Osteocyte (in vitro differentiated cells): ENCODE measurements at regions not wholly inside any gene's neighbourhood (a gene's known extent, or its start where the extent isn't known, plus 50 kb on each side); places are given as distances from the start of the nearest gene placed in this dataset.
"Not testable (repeated sequence)": the region's sequence is repeated elsewhere in the genome, so short reads cannot be mapped to it uniquely, and the experiment has no call there.

Experiments
- DNase-seq: peaks from one replicate; pipeline ENCODE4 v3.0.0; 2021; ENCODE audit warnings: mixed read lengths; ENCODE audit not compliant: unreplicated experiment; ENCODE audit errors: extremely low spot score
- H3K27ac Mint-ChIP-seq: one replicate; pipeline ENCODE4 v1.8.0; 2021; ENCODE audit warnings: mild to moderate bottlenecking, mixed read lengths; ENCODE audit not compliant: unreplicated experiment
- H3K27me3 Mint-ChIP-seq: one replicate; pipeline ENCODE4 v1.8.0; 2021; ENCODE audit warnings: mixed read lengths; ENCODE audit not compliant: unreplicated experiment
- H3K36me3 Mint-ChIP-seq: one replicate; pipeline ENCODE4 v1.8.0; 2021; ENCODE audit warnings: mixed read lengths; ENCODE audit not compliant: unreplicated experiment
- H3K4me1 Mint-ChIP-seq: one replicate; pipeline ENCODE4 v1.8.0; 2021; ENCODE audit warnings: mixed read lengths; ENCODE audit not compliant: unreplicated experiment
- H3K4me3 Mint-ChIP-seq: one replicate; pipeline ENCODE4 v1.8.0; 2021; ENCODE audit warnings: mild to moderate bottlenecking, moderate library complexity, mixed read lengths; ENCODE audit not compliant: unreplicated experiment
- H3K9me3 Mint-ChIP-seq: one replicate; pipeline ENCODE4 v1.8.0; 2021; ENCODE audit warnings: mixed read lengths; ENCODE audit not compliant: unreplicated experiment
- CTCF ChIP-seq: fragments of 200-600 bp; sonication (generic); IDR thresholded peaks from 2 replicates; pipeline ENCODE4 v1.5.0; 2021; ENCODE audit warnings: antibody characterized with exemption, mild to moderate bottlenecking, moderate library complexity

GRCh38 chr15:36008719-36009118 is 462.8 kb upstream of the DPH6 start:
- Mint-ChIP-seq H3K27me3 (no peaks in the 10 kb centered on the region), H3K4me3 (no peak overlapping the region), H3K9me3 (no peaks in the 10 kb centered on the region), H3K27ac (no peak overlapping the region), H3K4me1 (no peaks in the 10 kb centered on the region), H3K36me3 (no peaks in the 10 kb centered on the region)
- DNase-seq, result no peak
- TF ChIP-seq CTCF, result no peak

- no peak overlapping the region for H3K4me3 Mint-ChIP-seq
- peak overlapping the region; percentile 40 for H3K27ac Mint-ChIP-seq
- H3K36me3 Mint-ChIP-seq, result no peaks in the 10 kb centered on the region
Measured at GRCh38 chr15:36024031-36024688, 478.2 kb upstream of the DPH6 start.

GRCh38 chr15:36026627-36027283 is 480.8 kb upstream of the DPH6 start:
- Mint-ChIP-seq H3K4me1 (peaks cover 56% of the 10 kb centered on the region), H3K36me3 (no peaks in the 10 kb centered on the region), H3K27me3 (no peaks in the 10 kb centered on the region), H3K4me3 (no peak overlapping the region), H3K27ac (no peak overlapping the region), H3K9me3 (peaks cover 7% of the 10 kb centered on the region)
- no peak for TF ChIP-seq CTCF
- DNase-seq, result no peak

More at GRCh38 chr15:36024031-36024688, 478.2 kb upstream of the DPH6 start:
- peaks cover 7% of the 10 kb centered on the region for H3K9me3 Mint-ChIP-seq
- TF ChIP-seq CTCF, result no peak
- H3K4me1 Mint-ChIP-seq, result peaks cover 35% of the 10 kb centered on the region
- no peaks in the 10 kb centered on the region for H3K27me3 Mint-ChIP-seq
- no peak for DNase-seq

- H3K9me3 Mint-ChIP-seq, result peaks cover 21% of the 10 kb centered on the region
- H3K36me3 Mint-ChIP-seq, result peaks cover 3% of the 10 kb centered on the region
- H3K4me3 Mint-ChIP-seq, result peak overlapping the region; percentile 15
- no peak for TF ChIP-seq CTCF
- H3K27ac Mint-ChIP-seq, result peak overlapping the region; percentile 85
- H3K27me3 Mint-ChIP-seq, result no peaks in the 10 kb centered on the region
- H3K4me1 Mint-ChIP-seq, result peaks cover 60% of the 10 kb centered on the region
- DNase-seq, result no peak
Measured at GRCh38 chr15:36029606-36030210, 483.7 kb upstream of the DPH6 start.

GRCh38 chr15:36039996-36040572 is 494.1 kb upstream of the DPH6 start:
- Mint-ChIP-seq H3K36me3 (peaks cover 4% of the 10 kb centered on the region), H3K9me3 (peaks cover 4% of the 10 kb centered on the region), H3K27ac (no peak overlapping the region), H3K4me3 (no peak overlapping the region), H3K27me3 (no peaks in the 10 kb centered on the region), H3K4me1 (peaks cover 5% of the 10 kb centered on the region)
- TF ChIP-seq CTCF, result no peak
- no peak for DNase-seq

DNA sequence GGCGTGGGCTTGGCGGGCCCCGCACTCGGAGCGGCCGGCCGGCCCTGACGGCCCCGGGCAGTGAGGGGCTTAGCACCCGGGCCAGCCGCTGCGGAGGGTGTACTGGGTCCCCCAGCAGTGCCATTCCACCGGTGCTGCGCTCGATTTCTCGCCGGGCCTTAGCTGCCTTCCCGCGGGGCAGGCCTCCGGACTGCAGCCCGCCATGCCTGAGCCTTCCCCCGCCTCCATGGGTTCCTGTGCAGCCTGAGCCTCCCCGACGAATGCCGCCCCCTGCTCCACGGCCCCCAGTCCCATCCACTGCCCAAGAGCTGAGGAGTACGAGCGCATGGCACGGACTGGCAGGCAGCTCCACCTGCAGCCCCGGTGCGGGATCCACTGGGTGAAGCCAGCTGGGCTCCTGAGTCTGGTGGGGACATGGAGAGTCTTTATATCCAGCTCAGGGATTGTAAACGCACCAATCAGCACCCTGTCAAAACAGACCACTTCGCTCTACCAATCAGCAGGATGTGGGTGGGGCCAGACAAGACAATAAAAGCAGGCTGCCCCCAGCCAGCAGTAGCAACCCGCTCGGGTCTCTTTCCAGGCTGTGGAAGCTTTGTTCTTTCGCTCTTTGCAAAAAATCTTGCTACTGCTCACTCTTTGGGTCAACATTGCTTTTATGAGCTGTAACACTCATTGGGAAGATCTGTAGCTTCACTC is 501.2 kb upstream of the DPH6 start:
- not testable (repeated sequence) for H3K9me3 Mint-ChIP-seq, DNase-seq, H3K4me3 Mint-ChIP-seq, H3K36me3 Mint-ChIP-seq, H3K27ac Mint-ChIP-seq, H3K27me3 Mint-ChIP-seq
- H3K4me1 Mint-ChIP-seq, result peaks cover 23% of the 10 kb centered on the region
